ENCODE measurements at regions not wholly inside any gene's neighbourhood (a gene's known extent, or its start where the extent isn't known, plus 50 kb on each side); places are given as distances from the start of the nearest gene placed in this dataset.

GRCh38 chr6:147075381-147075780, 128.8 kb upstream of the STXBP5 start:
- Histone ChIP-seq H3K4me1 (ENCODE audit: insufficient read depth, poor library complexity, severe bottlenecking) (peaks cover under 1% of the 10 kb centered on the region), H3K9me3 (ENCODE audit: severe bottlenecking) (no peaks in the 10 kb centered on the region), H3K27me3 (ENCODE audit: insufficient read depth, poor library complexity, severe bottlenecking) (no peaks in the 10 kb centered on the region), H3K27ac (ENCODE audit: poor library complexity, severe bottlenecking) (no peak overlapping the region), H3K36me3 (ENCODE audit: low read depth) (no peaks in the 10 kb centered on the region), H3K4me3 (ENCODE audit: severe bottlenecking) (no peak overlapping the region)
- no peak for DNase-seq (ENCODE audit: low spot score)
- ATAC-seq (ENCODE audit: low read depth) = no peak
- TF ChIP-seq CTCF (IDR thresholded peaks at IDR 0.05; ENCODE audit: poor library complexity, severe bottlenecking) = no peak

GRCh38 chr6:147077251-147077650, 127.0 kb upstream of the STXBP5 start:
- DNase-seq (ENCODE audit: low spot score) (no peak), ATAC-seq (ENCODE audit: low read depth) (no peak)
- Histone ChIP-seq H3K4me1 (ENCODE audit: insufficient read depth, poor library complexity, severe bottlenecking) (peaks cover 17% of the 10 kb centered on the region), H3K27ac (ENCODE audit: poor library complexity, severe bottlenecking) (no peak overlapping the region), H3K27me3 (ENCODE audit: insufficient read depth, poor library complexity, severe bottlenecking) (no peaks in the 10 kb centered on the region), H3K4me3 (ENCODE audit: severe bottlenecking) (no peak overlapping the region), H3K36me3 (ENCODE audit: low read depth) (no peaks in the 10 kb centered on the region), H3K9me3 (ENCODE audit: severe bottlenecking) (no peaks in the 10 kb centered on the region)
- no peak for TF ChIP-seq CTCF (IDR thresholded peaks at IDR 0.05; ENCODE audit: poor library complexity, severe bottlenecking)

GRCh38 chr6:147078106-147078505, 126.1 kb upstream of the STXBP5 start:
- TF ChIP-seq CTCF (IDR thresholded peaks at IDR 0.05; ENCODE audit: poor library complexity, severe bottlenecking) = no peak
- Histone ChIP-seq H3K36me3 (ENCODE audit: low read depth) (no peaks in the 10 kb centered on the region), H3K9me3 (ENCODE audit: severe bottlenecking) (no peaks in the 10 kb centered on the region), H3K4me1 (ENCODE audit: insufficient read depth, poor library complexity, severe bottlenecking) (peaks cover 17% of the 10 kb centered on the region), H3K4me3 (ENCODE audit: severe bottlenecking) (no peak overlapping the region), H3K27me3 (ENCODE audit: insufficient read depth, poor library complexity, severe bottlenecking) (no peaks in the 10 kb centered on the region), H3K27ac (ENCODE audit: poor library complexity, severe bottlenecking) (no peak overlapping the region)
- ATAC-seq (ENCODE audit: low read depth) (no peak), DNase-seq (ENCODE audit: low spot score) (no peak)

- Histone ChIP-seq H3K4me1 (ENCODE audit: insufficient read depth, poor library complexity, severe bottlenecking) (peaks cover 17% of the 10 kb centered on the region), H3K27me3 (ENCODE audit: insufficient read depth, poor library complexity, severe bottlenecking) (no peaks in the 10 kb centered on the region), H3K27ac (ENCODE audit: poor library complexity, severe bottlenecking) (no peak overlapping the region), H3K4me3 (ENCODE audit: severe bottlenecking) (no peak overlapping the region), H3K36me3 (ENCODE audit: low read depth) (no peaks in the 10 kb centered on the region), H3K9me3 (ENCODE audit: severe bottlenecking) (no peaks in the 10 kb centered on the region)
- no peak for TF ChIP-seq CTCF (IDR thresholded peaks at IDR 0.05; ENCODE audit: poor library complexity, severe bottlenecking)
- no peak for DNase-seq (ENCODE audit: low spot score)
- ATAC-seq (ENCODE audit: low read depth) = no peak
Observed at GRCh38 chr6:147078602-147079001, 125.6 kb upstream of the STXBP5 start.

GRCh38 chr6:147080225-147080624, 124.0 kb upstream of the STXBP5 start:
- TF ChIP-seq CTCF (IDR thresholded peaks at IDR 0.05; ENCODE audit: poor library complexity, severe bottlenecking) = no peak
- peak overlapping the region; percentile 71 for H3K27ac ChIP-seq (ENCODE audit: poor library complexity, severe bottlenecking)
- no peak for ATAC-seq (ENCODE audit: low read depth)
- no peaks in the 10 kb centered on the region for H3K9me3 ChIP-seq (ENCODE audit: severe bottlenecking)
- H3K4me3 ChIP-seq (ENCODE audit: severe bottlenecking) = no peak overlapping the region
- no peaks in the 10 kb centered on the region for H3K36me3 ChIP-seq (ENCODE audit: low read depth)
- peaks cover 17% of the 10 kb centered on the region for H3K4me1 ChIP-seq (ENCODE audit: insufficient read depth, poor library complexity, severe bottlenecking)
- H3K27me3 ChIP-seq (ENCODE audit: insufficient read depth, poor library complexity, severe bottlenecking) = no peaks in the 10 kb centered on the region
- DNase-seq (ENCODE audit: low spot score) = no peak

All from RWPE2 (cell line).